HG03280 (cell line): ENCODE measurements at regions not wholly inside any gene's neighbourhood (a gene's known extent, or its start where the extent isn't known, plus 50 kb on each side); places are given as distances from the start of the nearest gene placed in this dataset.

Experiments
- ATAC-seq: cut with Tn5 transposase; IDR thresholded peaks from one replicate; pipeline ENCODE4 v1.9.1; 2021; ENCODE audit warnings: mild to moderate bottlenecking, moderate library complexity; ENCODE audit not compliant: unreplicated experiment

- no peak for ATAC-seq
Observed at GRCh38 chr2:176535467-176536113, 266.3 kb downstream of the MTX2 start.

GRCh38 chr2:176536439-176537133, 267.3 kb downstream of the MTX2 start:
- ATAC-seq: no peak

GRCh38 chr2:176537932-176538331, 268.7 kb downstream of the MTX2 start:
- no peak for ATAC-seq

GRCh38 chr2:176540995-176541394, 271.8 kb downstream of the MTX2 start:
- no peak for ATAC-seq

GRCh38 chr2:176542476-176542875, 273.2 kb downstream of the MTX2 start:
- ATAC-seq: no peak

GRCh38 chr2:176544557-176544956, 275.3 kb downstream of the MTX2 start:
- no peak for ATAC-seq

GRCh38 chr2:176544991-176545956, 276.0 kb downstream of the MTX2 start:
- ATAC-seq: no peak

GRCh38 chr2:176546550-176546949, 277.3 kb downstream of the MTX2 start:
- ATAC-seq: no peak

GRCh38 chr2:176552501-176553135, 283.4 kb downstream of the MTX2 start:
- ATAC-seq: no peak

GRCh38 chr2:176553685-176554100, 284.5 kb downstream of the MTX2 start:
- ATAC-seq: no peak

GRCh38 chr2:176554101-176555048, 285.1 kb downstream of the MTX2 start:
- ATAC-seq: no peak

- no peak for ATAC-seq
Observed at GRCh38 chr2:176555112-176555511, 285.9 kb downstream of the MTX2 start.

- ATAC-seq: no peak
Observed at GRCh38 chr2:176555781-176556180, 286.5 kb downstream of the MTX2 start.

GRCh38 chr2:176556373-176556772, 287.1 kb downstream of the MTX2 start:
- no peak for ATAC-seq

- no peak for ATAC-seq
Observed at GRCh38 chr2:176557821-176558220, 288.6 kb downstream of the MTX2 start.

- ATAC-seq: no peak
Observed at GRCh38 chr2:176558574-176559140, 289.4 kb downstream of the MTX2 start.

GRCh38 chr2:176560296-176560695, 291.1 kb downstream of the MTX2 start:
- ATAC-seq: no peak

GRCh38 chr2:176561706-176562105, 292.5 kb downstream of the MTX2 start:
- no peak for ATAC-seq

GRCh38 chr2:176562359-176563078, 293.3 kb downstream of the MTX2 start:
- ATAC-seq: no peak
